Smooth muscle cell (in vitro differentiated cells): ENCODE measurements at regions not wholly inside any gene's neighbourhood (a gene's known extent, or its start where the extent isn't known, plus 50 kb on each side); places are given as distances from the start of the nearest gene placed in this dataset.

Experiments used
- DNase-seq: peaks from one replicate; lab custom pipeline; 2025; ENCODE audit not compliant: unreplicated experiment; lab: John Stamatoyannopoulos, UW
- H2AFZ ChIP-seq: fragments of 200-600 bp; sonication (generic); 2 replicates; pipeline ENCODE4 v1.6.0; 2016; ENCODE audit warnings: antibody characterized with exemption, low read depth, mild to moderate bottlenecking
- H3F3A ChIP-seq: fragments of 200-600 bp; sonication (generic); 2 replicates; pipeline ENCODE4 v1.6.0; 2017; ENCODE audit warnings: antibody characterized with exemption, low read depth
- H3K27ac ChIP-seq: fragments of 200-600 bp; sonication (generic); 2 replicates; pipeline ENCODE4 v1.5.1; 2016; ENCODE audit warnings: low read depth, mild to moderate bottlenecking
- H3K27me3 ChIP-seq: fragments of 200-600 bp; sonication (generic); 2 replicates; pipeline ENCODE4 v1.6.1; 2016; ENCODE audit warnings: low read depth, mild to moderate bottlenecking
- H3K36me3 ChIP-seq: fragments of 200-600 bp; sonication (generic); 2 replicates; pipeline ENCODE4 v1.5.1; 2016; ENCODE audit warnings: low read depth
- H3K4me1 ChIP-seq: fragments of 200-600 bp; sonication (generic); 2 replicates; pipeline ENCODE4 v1.5.1; 2016; ENCODE audit warnings: low read depth
- H3K4me2 ChIP-seq: fragments of 200-600 bp; sonication (generic); 2 replicates; pipeline ENCODE4 v1.6.0; 2016; ENCODE audit warnings: mild to moderate bottlenecking
- H3K4me3 ChIP-seq: fragments of 200-600 bp; sonication (generic); 2 replicates; pipeline ENCODE4 v1.5.1; 2016; ENCODE audit warnings: mild to moderate bottlenecking
- H3K79me2 ChIP-seq: fragments of 200-600 bp; sonication (generic); 2 replicates; pipeline ENCODE4 v1.6.0; 2016; ENCODE audit warnings: low read depth, mild to moderate bottlenecking
- H3K9ac ChIP-seq: fragments of 200-600 bp; sonication (generic); 2 replicates; pipeline ENCODE4 v1.6.0; 2016; ENCODE audit warnings: low read depth
- H3K9me3 ChIP-seq: fragments of 200-600 bp; sonication (generic); replicated peaks from 2 replicates; pipeline ENCODE4 v1.5.1; 2016; ENCODE audit warnings: low read depth
- H4K20me1 ChIP-seq: fragments of 200-600 bp; sonication (generic); 2 replicates; pipeline ENCODE4 v1.6.0; 2016; ENCODE audit warnings: low read depth
- CTCF ChIP-seq: fragments of 200-600 bp; sonication (generic); IDR thresholded peaks from 2 replicates; pipeline ENCODE4 v1.5.1; 2017; ENCODE audit warnings: borderline replicate concordance, mild to moderate bottlenecking, antibody characterized with exemption; ENCODE audit not compliant: insufficient read depth, poor library complexity, severe bottlenecking
- WGBS: methylation state at CpG from one replicate; pipeline ENCODE4 v1.1.7; 2016; ENCODE audit warnings: low lambda C conversion rate; 5-methylcytosine and 5-hydroxymethylcytosine counted together

GRCh38 chr14:98309591-98309990, 962.4 kb downstream of the BCL11B start:
- H3K4me1 ChIP-seq, result no peaks in the 10 kb centered on the region
- no peaks in the 10 kb centered on the region for H3K9me3 ChIP-seq
- no peak overlapping the region for H3K27ac ChIP-seq
- TF ChIP-seq CTCF, result no peak
- no peaks in the 10 kb centered on the region for H3F3A ChIP-seq
- no peak overlapping the region for H3K9ac ChIP-seq
- DNase-seq, result no peak
- 89% methylated on average over 1 of the region's 1 CpG for WGBS
- H3K36me3 ChIP-seq, result no peaks in the 10 kb centered on the region
- no peaks in the 10 kb centered on the region for H4K20me1 ChIP-seq
- no peak overlapping the region for H3K4me3 ChIP-seq
- no peak overlapping the region for H3K4me2 ChIP-seq
- H3K79me2 ChIP-seq, result no peaks in the 10 kb centered on the region
- no peaks in the 10 kb centered on the region for H3K27me3 ChIP-seq
- H2AFZ ChIP-seq, result no peak overlapping the region

GRCh38 chr14:98312006-98312405, 960.0 kb downstream of the BCL11B start:
- Histone ChIP-seq H4K20me1 (no peaks in the 10 kb centered on the region), H3K36me3 (no peaks in the 10 kb centered on the region), H2AFZ (no peak overlapping the region), H3K79me2 (no peaks in the 10 kb centered on the region), H3K27ac (no peak overlapping the region), H3K9ac (no peak overlapping the region), H3K4me3 (no peak overlapping the region), H3F3A (no peaks in the 10 kb centered on the region), H3K27me3 (no peaks in the 10 kb centered on the region), H3K9me3 (no peaks in the 10 kb centered on the region), H3K4me1 (no peaks in the 10 kb centered on the region), H3K4me2 (no peak overlapping the region)
- TF ChIP-seq CTCF, result no peak
- WGBS, result 68% methylated on average over 1 of the region's 1 CpG
- DNase-seq, result no peak

GRCh38 chr14:98321841-98322240, 950.2 kb downstream of the BCL11B start:
- Histone ChIP-seq H3K4me2 (no peak overlapping the region), H3K79me2 (no peaks in the 10 kb centered on the region), H3K36me3 (no peaks in the 10 kb centered on the region), H3K9ac (no peak overlapping the region), H3K27me3 (no peaks in the 10 kb centered on the region), H3K27ac (no peak overlapping the region), H3F3A (no peaks in the 10 kb centered on the region), H2AFZ (no peak overlapping the region), H3K4me3 (no peak overlapping the region), H3K9me3 (no peaks in the 10 kb centered on the region), H3K4me1 (no peaks in the 10 kb centered on the region), H4K20me1 (no peaks in the 10 kb centered on the region)
- DNase-seq, result no peak
- no peak for TF ChIP-seq CTCF
- WGBS, result 85% methylated on average over 3 of the region's 3 CpGs

- Histone ChIP-seq H3K4me1 (no peaks in the 10 kb centered on the region), H3K36me3 (no peaks in the 10 kb centered on the region), H3K9ac (no peak overlapping the region), H2AFZ (no peak overlapping the region), H3K4me2 (no peak overlapping the region), H3F3A (no peaks in the 10 kb centered on the region), H3K9me3 (no peaks in the 10 kb centered on the region), H3K4me3 (no peak overlapping the region), H4K20me1 (no peaks in the 10 kb centered on the region), H3K79me2 (no peaks in the 10 kb centered on the region), H3K27ac (no peak overlapping the region), H3K27me3 (no peaks in the 10 kb centered on the region)
- WGBS, result 83% methylated on average over 2 of the region's 2 CpGs
- DNase-seq, result no peak
- TF ChIP-seq CTCF, result no peak
Observed at GRCh38 chr14:98323836-98324235, 948.2 kb downstream of the BCL11B start.
